Smooth muscle cell (in vitro differentiated cells): ENCODE measurements at regions not wholly inside any gene's neighbourhood (a gene's known extent, or its start where the extent isn't known, plus 50 kb on each side); places are given as distances from the start of the nearest gene placed in this dataset.

Experiments used
- DNase-seq: peaks from one replicate; lab custom pipeline; 2025; ENCODE audit not compliant: unreplicated experiment; lab: John Stamatoyannopoulos, UW
- H2AFZ ChIP-seq: fragments of 200-600 bp; sonication (generic); 2 replicates; pipeline ENCODE4 v1.6.0; 2016; ENCODE audit warnings: antibody characterized with exemption, low read depth, mild to moderate bottlenecking
- H3F3A ChIP-seq: fragments of 200-600 bp; sonication (generic); 2 replicates; pipeline ENCODE4 v1.6.0; 2017; ENCODE audit warnings: antibody characterized with exemption, low read depth
- H3K27ac ChIP-seq: fragments of 200-600 bp; sonication (generic); 2 replicates; pipeline ENCODE4 v1.5.1; 2016; ENCODE audit warnings: low read depth, mild to moderate bottlenecking
- H3K27me3 ChIP-seq: fragments of 200-600 bp; sonication (generic); 2 replicates; pipeline ENCODE4 v1.6.1; 2016; ENCODE audit warnings: low read depth, mild to moderate bottlenecking
- H3K36me3 ChIP-seq: fragments of 200-600 bp; sonication (generic); 2 replicates; pipeline ENCODE4 v1.5.1; 2016; ENCODE audit warnings: low read depth
- H3K4me1 ChIP-seq: fragments of 200-600 bp; sonication (generic); 2 replicates; pipeline ENCODE4 v1.5.1; 2016; ENCODE audit warnings: low read depth
- H3K4me2 ChIP-seq: fragments of 200-600 bp; sonication (generic); 2 replicates; pipeline ENCODE4 v1.6.0; 2016; ENCODE audit warnings: mild to moderate bottlenecking
- H3K4me3 ChIP-seq: fragments of 200-600 bp; sonication (generic); 2 replicates; pipeline ENCODE4 v1.5.1; 2016; ENCODE audit warnings: mild to moderate bottlenecking
- H3K79me2 ChIP-seq: fragments of 200-600 bp; sonication (generic); 2 replicates; pipeline ENCODE4 v1.6.0; 2016; ENCODE audit warnings: low read depth, mild to moderate bottlenecking
- H3K9ac ChIP-seq: fragments of 200-600 bp; sonication (generic); 2 replicates; pipeline ENCODE4 v1.6.0; 2016; ENCODE audit warnings: low read depth
- H3K9me3 ChIP-seq: fragments of 200-600 bp; sonication (generic); replicated peaks from 2 replicates; pipeline ENCODE4 v1.5.1; 2016; ENCODE audit warnings: low read depth
- H4K20me1 ChIP-seq: fragments of 200-600 bp; sonication (generic); 2 replicates; pipeline ENCODE4 v1.6.0; 2016; ENCODE audit warnings: low read depth
- WGBS: methylation state at CpG from one replicate; pipeline ENCODE4 v1.1.7; 2016; ENCODE audit warnings: low lambda C conversion rate; 5-methylcytosine and 5-hydroxymethylcytosine counted together
- TF ChIP-seq, protein P1 (sequence below): fragments of 200-600 bp; sonication (generic); IDR thresholded peaks from 2 replicates; pipeline ENCODE4 v1.5.1; 2017; ENCODE audit warnings: borderline replicate concordance, mild to moderate bottlenecking, antibody characterized with exemption; ENCODE audit not compliant: insufficient read depth, poor library complexity, severe bottlenecking

GRCh38 chr6:105898286-105898685 is 187.8 kb upstream of the PRDM1 start:
- H2AFZ ChIP-seq: no peak overlapping the region
- no peak for DNase-seq
- 50% methylated on average over 5 of the region's 5 CpGs for WGBS
- no peak overlapping the region for H3K27ac ChIP-seq
- H4K20me1 ChIP-seq: no peaks in the 10 kb centered on the region
- TF ChIP-seq, protein P1, sequence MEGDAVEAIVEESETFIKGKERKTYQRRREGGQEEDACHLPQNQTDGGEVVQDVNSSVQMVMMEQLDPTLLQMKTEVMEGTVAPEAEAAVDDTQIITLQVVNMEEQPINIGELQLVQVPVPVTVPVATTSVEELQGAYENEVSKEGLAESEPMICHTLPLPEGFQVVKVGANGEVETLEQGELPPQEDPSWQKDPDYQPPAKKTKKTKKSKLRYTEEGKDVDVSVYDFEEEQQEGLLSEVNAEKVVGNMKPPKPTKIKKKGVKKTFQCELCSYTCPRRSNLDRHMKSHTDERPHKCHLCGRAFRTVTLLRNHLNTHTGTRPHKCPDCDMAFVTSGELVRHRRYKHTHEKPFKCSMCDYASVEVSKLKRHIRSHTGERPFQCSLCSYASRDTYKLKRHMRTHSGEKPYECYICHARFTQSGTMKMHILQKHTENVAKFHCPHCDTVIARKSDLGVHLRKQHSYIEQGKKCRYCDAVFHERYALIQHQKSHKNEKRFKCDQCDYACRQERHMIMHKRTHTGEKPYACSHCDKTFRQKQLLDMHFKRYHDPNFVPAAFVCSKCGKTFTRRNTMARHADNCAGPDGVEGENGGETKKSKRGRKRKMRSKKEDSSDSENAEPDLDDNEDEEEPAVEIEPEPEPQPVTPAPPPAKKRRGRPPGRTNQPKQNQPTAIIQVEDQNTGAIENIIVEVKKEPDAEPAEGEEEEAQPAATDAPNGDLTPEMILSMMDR: no peak
- H3K9ac ChIP-seq: no peak overlapping the region
- no peak overlapping the region for H3K4me2 ChIP-seq
- H3K79me2 ChIP-seq: no peaks in the 10 kb centered on the region
- H3K27me3 ChIP-seq: no peaks in the 10 kb centered on the region
- no peaks in the 10 kb centered on the region for H3K36me3 ChIP-seq
- H3K4me3 ChIP-seq: no peak overlapping the region
- no peaks in the 10 kb centered on the region for H3F3A ChIP-seq
- peaks cover 21% of the 10 kb centered on the region for H3K4me1 ChIP-seq
- H3K9me3 ChIP-seq: no peaks in the 10 kb centered on the region

DNA sequence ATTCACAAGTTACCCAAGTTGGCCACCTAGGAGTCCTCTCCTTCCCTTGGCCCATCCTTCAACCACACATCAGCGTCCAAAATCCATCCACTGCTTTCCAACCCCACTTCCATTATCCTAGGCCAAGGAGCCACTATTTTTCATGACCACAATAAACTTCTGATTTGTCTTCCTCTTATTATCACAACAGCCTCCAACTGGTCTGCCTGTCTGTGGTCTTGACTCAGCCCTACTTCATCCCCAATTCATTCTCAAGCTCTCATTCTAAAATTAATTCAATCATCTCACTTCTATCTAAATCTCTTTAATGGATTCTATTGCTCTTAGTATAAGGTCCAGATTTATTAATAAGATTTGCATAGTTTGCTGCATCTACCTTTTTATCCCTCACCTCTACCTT is 189.0 kb upstream of the PRDM1 start:
- H3K4me3 ChIP-seq: no peak overlapping the region
- DNase-seq: no peak
- H3K4me2 ChIP-seq: no peak overlapping the region
- H3F3A ChIP-seq: no peaks in the 10 kb centered on the region
- no peaks in the 10 kb centered on the region for H3K27me3 ChIP-seq
- H4K20me1 ChIP-seq: no peaks in the 10 kb centered on the region
- H3K4me1 ChIP-seq: peaks cover 9% of the 10 kb centered on the region
- no peaks in the 10 kb centered on the region for H3K9me3 ChIP-seq
- 96% methylated on average over 1 of the region's 1 CpG for WGBS
- H3K9ac ChIP-seq: no peak overlapping the region
- H3K36me3 ChIP-seq: no peaks in the 10 kb centered on the region
- H2AFZ ChIP-seq: no peak overlapping the region
- TF ChIP-seq, protein P1: no peak
- H3K27ac ChIP-seq: no peak overlapping the region
- no peaks in the 10 kb centered on the region for H3K79me2 ChIP-seq

DNA sequence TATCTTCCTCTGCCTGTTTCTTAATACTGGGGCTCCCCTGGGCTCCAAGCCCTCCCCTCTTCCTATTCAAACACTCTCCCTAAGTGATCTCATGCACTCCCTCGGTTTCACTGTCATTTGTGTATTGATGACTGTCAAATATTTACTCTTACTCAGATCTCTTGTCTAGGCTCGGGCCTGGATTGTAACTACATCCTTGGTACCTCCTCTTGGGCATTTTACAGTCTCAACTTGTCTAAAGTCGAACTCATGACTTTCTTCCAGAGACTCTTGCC is 189.4 kb upstream of the PRDM1 start:
- Histone ChIP-seq H3K27me3 (no peaks in the 10 kb centered on the region), H2AFZ (no peak overlapping the region), H3K9ac (no peak overlapping the region), H3K4me1 (peaks cover 6% of the 10 kb centered on the region), H3K4me2 (peak overlapping the region; percentile 2), H3K79me2 (no peaks in the 10 kb centered on the region), H3K27ac (no peak overlapping the region), H3K36me3 (no peaks in the 10 kb centered on the region), H3K9me3 (no peaks in the 10 kb centered on the region), H3K4me3 (no peak overlapping the region), H4K20me1 (no peaks in the 10 kb centered on the region), H3F3A (no peaks in the 10 kb centered on the region)
- TF ChIP-seq, protein P1: no peak
- WGBS: 84% methylated on average over 3 of the region's 3 CpGs
- no peak for DNase-seq

DNA sequence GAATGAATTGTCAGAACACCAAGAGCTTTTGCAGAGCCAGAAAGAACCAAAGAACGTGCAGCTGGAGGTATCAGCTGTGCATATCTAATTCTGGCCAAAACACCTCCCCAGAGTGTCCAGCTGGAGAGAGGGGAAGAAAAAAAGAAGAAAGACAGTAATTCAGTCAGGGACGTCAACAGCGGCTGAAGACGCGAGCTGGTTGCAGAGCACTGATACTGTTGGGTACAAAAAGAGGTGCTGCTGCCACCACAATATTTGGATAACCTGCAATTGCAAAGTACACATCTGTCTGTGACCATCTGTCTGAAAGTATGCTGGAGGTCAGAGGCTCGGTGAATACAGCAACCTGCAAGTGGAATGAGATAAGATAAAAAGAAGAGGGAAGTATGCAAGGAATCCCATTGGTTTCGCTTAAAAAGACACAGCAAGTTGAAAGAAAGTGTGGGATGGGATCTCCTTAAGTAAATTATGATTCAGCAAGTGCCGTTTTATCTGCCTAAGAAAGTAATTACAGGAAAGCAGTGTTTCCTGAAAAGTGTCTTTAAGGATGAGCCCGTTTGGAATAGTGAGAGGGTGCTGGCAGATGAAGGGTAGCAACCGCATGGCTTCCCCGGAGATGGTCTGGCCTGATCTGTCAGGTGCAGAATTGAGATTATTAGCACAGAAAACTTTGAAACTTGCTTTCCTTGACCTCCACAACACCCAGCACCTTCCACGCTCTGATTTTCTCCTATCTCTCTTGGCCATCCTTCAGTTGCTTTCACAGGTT is 189.9 kb upstream of the PRDM1 start:
- Histone ChIP-seq H2AFZ (no peak overlapping the region), H3K4me1 (peaks cover 4% of the 10 kb centered on the region), H3K27me3 (no peaks in the 10 kb centered on the region), H3F3A (no peaks in the 10 kb centered on the region), H3K4me2 (peak overlapping the region; percentile 2), H3K79me2 (no peaks in the 10 kb centered on the region), H3K36me3 (no peaks in the 10 kb centered on the region), H3K27ac (no peak overlapping the region), H3K9ac (no peak overlapping the region), H3K9me3 (no peaks in the 10 kb centered on the region), H3K4me3 (no peak overlapping the region), H4K20me1 (no peaks in the 10 kb centered on the region)
- WGBS: 32% methylated on average over 12 of the region's 12 CpGs
- DNase-seq: no peak
- TF ChIP-seq, protein P1: no peak
